GM13976 (cell line): ENCODE measurements at regions not wholly inside any gene's neighbourhood (a gene's known extent, or its start where the extent isn't known, plus 50 kb on each side); places are given as distances from the start of the nearest gene placed in this dataset.

Experiments used
- DNase-seq: peaks from one replicate; pipeline ENCODE4 v3.0.0; 2012; ENCODE audit warnings: low spot score
- in situ Hi-C: fragments of 300-500 bp; cut with MboI; formaldehyde crosslinking; loops from one replicate; pipeline ENCODE4 v1.12.0; 2022; ENCODE audit warnings: low sequenced_read_pairs, mixed read lengths, inconsistent platforms; ENCODE audit not compliant: unreplicated experiment
- TF ChIP-seq, protein P1 (sequence below): IDR thresholded peaks from 2 replicates; pipeline ENCODE4 v1.5.1; 2012; ENCODE audit warnings: borderline replicate concordance, mild to moderate bottlenecking; ENCODE audit not compliant: insufficient read depth; ENCODE audit errors: extremely low read depth, missing control alignments, control extremely low read depth

DNA sequence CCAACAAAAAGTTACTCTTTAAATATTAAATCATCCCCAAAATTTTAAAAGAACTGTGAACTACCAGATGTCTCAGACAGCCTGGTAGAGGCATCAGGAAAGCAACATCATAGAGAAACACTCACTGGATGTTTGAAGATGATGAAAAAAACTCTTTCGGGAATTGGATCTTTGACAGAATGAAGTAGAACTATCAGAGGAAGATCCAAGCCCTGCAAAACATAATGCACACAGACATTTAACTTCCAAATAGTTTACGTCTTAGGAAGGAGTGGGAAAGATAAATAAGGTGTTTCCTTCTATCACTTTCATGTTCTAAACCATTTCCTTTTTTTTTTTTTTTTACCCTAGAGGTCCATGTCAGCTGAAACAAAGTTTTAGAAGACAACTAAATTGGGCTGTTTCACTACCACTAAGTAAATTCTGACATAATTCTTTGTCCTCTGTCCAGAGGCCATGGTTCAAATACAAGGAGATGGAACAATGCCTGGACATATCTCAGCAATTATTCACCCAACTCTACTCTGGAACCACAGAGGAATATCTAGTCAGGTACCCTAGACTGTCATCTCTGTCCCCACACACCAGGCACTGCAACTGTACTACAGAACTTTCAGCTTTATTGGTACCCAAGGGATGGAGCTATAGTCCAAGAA, 217.7 kb upstream of the INTU start:
- no peak for DNase-seq
- TF ChIP-seq, protein P1, sequence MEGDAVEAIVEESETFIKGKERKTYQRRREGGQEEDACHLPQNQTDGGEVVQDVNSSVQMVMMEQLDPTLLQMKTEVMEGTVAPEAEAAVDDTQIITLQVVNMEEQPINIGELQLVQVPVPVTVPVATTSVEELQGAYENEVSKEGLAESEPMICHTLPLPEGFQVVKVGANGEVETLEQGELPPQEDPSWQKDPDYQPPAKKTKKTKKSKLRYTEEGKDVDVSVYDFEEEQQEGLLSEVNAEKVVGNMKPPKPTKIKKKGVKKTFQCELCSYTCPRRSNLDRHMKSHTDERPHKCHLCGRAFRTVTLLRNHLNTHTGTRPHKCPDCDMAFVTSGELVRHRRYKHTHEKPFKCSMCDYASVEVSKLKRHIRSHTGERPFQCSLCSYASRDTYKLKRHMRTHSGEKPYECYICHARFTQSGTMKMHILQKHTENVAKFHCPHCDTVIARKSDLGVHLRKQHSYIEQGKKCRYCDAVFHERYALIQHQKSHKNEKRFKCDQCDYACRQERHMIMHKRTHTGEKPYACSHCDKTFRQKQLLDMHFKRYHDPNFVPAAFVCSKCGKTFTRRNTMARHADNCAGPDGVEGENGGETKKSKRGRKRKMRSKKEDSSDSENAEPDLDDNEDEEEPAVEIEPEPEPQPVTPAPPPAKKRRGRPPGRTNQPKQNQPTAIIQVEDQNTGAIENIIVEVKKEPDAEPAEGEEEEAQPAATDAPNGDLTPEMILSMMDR = no peak
- in situ Hi-C loops = no loop called here

DNA sequence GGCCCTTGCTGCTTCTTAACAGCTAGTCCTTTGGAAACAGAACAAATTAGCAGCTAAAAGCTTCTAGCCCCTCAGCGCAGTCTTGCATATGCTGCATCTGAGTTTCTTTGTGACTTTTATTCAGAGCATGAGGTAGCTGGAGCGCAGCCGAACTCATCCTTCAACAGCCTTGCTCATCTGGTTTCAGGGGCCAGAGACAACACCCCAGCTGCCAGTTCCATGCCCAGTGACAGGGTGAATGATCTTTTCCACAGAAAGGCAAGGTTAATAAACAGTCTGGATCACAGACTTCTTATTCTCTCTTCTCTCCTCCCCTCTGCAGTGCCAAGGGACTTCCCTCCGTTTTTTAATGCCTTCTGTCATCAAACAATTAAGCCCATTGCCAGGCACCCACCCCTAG, 216.6 kb upstream of the INTU start:
- TF ChIP-seq, protein P1 = no peak
- in situ Hi-C loops = no loop called here
- DNase-seq = no peak

DNA sequence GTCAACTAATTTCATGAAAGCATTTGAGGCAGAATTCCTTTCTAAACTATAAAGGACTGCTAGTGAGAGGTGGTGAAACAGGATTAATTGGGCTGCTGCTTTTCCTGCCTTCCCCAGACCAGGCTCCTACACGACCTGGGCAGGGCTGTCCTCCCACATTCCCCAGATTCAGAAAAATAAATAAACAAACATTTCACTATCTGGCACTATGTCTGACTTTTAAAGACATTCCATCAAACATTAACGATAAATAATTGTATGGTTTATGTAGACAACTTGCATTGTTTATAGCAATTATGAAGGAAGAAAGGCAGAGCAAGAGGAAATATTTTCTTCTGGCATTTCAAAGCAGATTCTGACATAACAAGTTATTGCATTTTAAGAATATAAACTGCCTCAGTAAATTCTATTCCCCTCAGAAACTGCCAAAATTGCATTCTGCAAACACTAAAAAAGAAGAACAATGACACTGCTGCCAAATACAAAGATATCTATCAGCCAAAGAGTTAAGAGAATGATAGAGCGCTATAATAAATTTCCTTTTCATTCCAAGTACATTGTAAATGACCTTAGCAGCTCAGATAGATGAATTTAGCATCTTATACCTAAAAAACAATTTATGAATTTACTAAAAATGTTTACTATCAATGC, 214.7 kb upstream of the INTU start:
- in situ Hi-C loops = no loop called here
- DNase-seq = no peak
- TF ChIP-seq, protein P1 = no peak

DNA sequence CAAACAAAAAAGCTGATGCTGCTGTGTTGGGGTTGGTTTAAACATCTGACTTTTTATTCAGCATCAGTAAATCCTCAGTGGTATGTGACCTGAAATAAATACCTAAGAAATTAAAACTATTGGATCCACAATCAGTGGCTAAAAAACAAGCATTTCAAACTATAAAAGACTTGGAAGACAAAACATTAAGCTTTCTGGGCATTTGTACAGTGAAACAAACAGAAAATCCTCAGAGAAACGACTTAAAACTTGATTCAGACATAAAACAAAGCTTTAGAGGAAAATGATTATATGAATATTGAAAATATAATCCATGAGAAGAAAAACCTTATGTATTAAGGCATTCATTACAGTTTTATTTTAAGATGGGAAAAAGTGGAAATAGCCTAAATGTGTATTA, 213.3 kb upstream of the INTU start:
- TF ChIP-seq, protein P1 = no peak
- DNase-seq = no peak
- in situ Hi-C loops = no loop called here

DNA sequence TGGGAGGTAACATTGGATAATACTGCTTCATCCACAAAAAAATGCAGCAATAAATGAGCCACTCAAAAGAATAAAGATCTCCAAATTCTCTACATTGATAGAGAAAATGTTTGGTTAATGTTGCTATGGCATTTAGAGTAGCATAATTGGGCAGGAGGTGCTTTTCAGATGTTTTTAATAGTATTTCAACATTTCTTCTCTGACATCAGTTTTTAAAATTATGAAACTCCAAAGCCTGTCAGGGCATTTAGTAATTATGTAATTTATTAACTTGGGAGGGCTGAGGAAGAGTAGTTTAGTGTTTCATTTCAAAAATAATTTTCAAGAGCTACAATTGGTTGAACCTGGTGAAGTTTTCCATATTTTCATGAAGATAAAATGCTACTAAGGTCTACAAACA, 211.3 kb upstream of the INTU start:
- TF ChIP-seq, protein P1 = no peak
- no peak for DNase-seq
- in situ Hi-C loops = no loop called here

DNA sequence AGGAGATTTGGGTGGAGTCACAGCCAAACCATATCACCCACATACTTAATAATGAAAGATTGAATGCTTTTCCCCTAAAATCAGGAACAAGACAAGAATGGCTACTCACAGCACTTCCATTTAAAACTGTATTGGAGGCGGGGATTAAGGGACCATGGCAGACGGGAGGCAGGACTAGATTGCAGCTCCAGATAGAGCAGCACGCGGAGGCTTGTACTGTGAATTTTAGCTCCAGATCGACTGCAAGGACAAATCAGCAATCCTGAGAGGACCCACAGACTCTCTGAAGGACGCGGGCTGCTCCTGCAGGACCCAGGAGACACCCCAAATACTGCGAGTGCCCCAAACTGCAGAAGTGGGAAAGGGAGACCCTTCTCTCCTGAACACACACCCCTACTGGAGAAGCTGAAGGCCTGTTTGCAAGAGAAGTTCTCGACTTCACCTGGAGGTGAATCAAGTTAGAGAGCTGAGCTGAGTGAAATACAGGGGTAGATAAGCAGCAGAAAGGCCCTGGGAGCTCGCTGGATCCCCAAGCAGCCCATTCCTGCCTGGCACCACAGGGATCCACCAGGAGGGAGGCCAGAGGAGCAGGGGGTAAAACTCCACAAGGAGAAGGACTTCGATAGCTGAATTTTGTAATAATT, 207.4 kb upstream of the INTU start:
- no peak for DNase-seq
- in situ Hi-C loops = no loop called here
- TF ChIP-seq, protein P1 = no peak

DNA sequence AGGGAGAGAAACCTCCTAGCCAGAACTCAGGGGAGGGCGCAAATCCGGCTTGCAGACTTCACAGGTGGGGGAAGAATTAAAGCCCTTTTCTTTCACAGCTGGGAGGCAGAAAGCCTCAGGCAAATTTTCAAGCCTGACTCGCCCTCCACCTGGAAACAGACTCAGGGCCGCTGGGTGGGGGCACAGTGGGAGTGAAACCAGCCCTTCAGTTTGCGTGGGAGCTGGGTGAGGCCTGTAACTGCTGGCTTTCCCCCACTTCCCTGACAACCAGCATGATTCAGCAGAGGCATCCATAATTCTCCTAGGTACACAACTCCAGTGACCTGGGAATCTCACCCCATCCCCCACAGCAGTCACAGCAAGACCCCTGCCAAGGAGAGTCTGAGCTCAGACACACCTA, 206.9 kb upstream of the INTU start:
- in situ Hi-C loops = no loop called here
- no peak for DNase-seq
- TF ChIP-seq, protein P1 = no peak
